ENCODE measurements at regions not wholly inside any gene's neighbourhood (a gene's known extent, or its start where the extent isn't known, plus 50 kb on each side); places are given as distances from the start of the nearest gene placed in this dataset.
A peak's percentile ranks its signal among the peaks of the same experiment; 100 is the strongest.

- WGBS, 2 donors, result 26 to 41% methylated on average over 2 of the region's 2 CpGs
- no peak overlapping the region for H3K27ac ChIP-seq (ENCODE audit: low read depth in 1 of 2, low read length in 2 of 2)
- ATAC-seq (ENCODE audit: low FRiP score) (no peak), DNase-seq (no peak)
- intact Hi-C loops (cut with DNase I), result no loop called here
- no peaks in the 10 kb centered on the region for H3K9me3 ChIP-seq (ENCODE audit: control insufficient read depth, low read length)
- no peaks in the 10 kb centered on the region for H3K36me3 ChIP-seq (ENCODE audit: control insufficient read depth in 1 of 2, insufficient read depth in 2 of 2, low read length in 1 of 2)
- no peak overlapping the region for H3K4me3 ChIP-seq (ENCODE audit: low read length in 2 of 2)
- H3K4me1 ChIP-seq (ENCODE audit: control insufficient read depth in 1 of 2, insufficient read depth in 2 of 2, low read length in 2 of 2), result no peaks in the 10 kb centered on the region
- no peaks in the 10 kb centered on the region for H3K27me3 ChIP-seq (ENCODE audit: control insufficient read depth in 1 of 2, insufficient read depth in 2 of 2, low read length in 1 of 2)
Observed at GRCh38 chr4:27518876-27519275, 658.2 kb downstream of the STIM2 start.

- Histone ChIP-seq H3K27ac (ENCODE audit: low read depth in 1 of 2, low read length in 2 of 2) (no peak overlapping the region), H3K27me3 (ENCODE audit: control insufficient read depth in 1 of 2, insufficient read depth in 2 of 2, low read length in 1 of 2) (no peaks in the 10 kb centered on the region), H3K36me3 (ENCODE audit: control insufficient read depth in 1 of 2, insufficient read depth in 2 of 2, low read length in 1 of 2) (no peaks in the 10 kb centered on the region), H3K9me3 (ENCODE audit: control insufficient read depth, low read length) (no peaks in the 10 kb centered on the region), H3K4me3 (ENCODE audit: low read length in 2 of 2) (no peak overlapping the region), H3K4me1 (ENCODE audit: control insufficient read depth in 1 of 2, insufficient read depth in 2 of 2, low read length in 2 of 2) (no peaks in the 10 kb centered on the region)
- no peak for ATAC-seq (ENCODE audit: low FRiP score)
- 71 to 73% methylated on average over 2 of the region's 2 CpGs for WGBS, 2 donors
- intact Hi-C loops (cut with DNase I), result no loop called here
- DNase-seq, result no peak
Observed at GRCh38 chr4:27524224-27524623, 663.6 kb downstream of the STIM2 start.

DNA sequence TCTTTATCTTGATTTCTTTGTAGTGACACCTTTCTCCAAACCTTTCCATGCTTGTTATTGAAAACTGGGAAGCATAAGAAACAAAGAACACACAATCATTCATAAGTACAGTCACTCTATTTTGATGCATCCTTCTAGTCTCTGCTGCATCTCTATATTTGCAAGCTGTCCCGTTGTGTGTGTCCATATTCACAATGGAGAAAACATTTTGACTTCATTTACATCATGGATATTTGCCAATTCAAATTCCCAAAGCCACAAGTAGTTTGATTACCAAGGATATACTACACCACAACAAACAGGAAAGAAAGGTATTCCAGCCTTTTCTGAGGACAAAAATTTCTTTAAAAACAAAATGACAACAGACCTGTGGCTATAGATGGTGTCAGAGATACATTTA lies 673.8 kb downstream of the STIM2 start:
- no peaks in the 10 kb centered on the region for H3K4me1 ChIP-seq (ENCODE audit: control insufficient read depth in 1 of 2, insufficient read depth in 2 of 2, low read length in 2 of 2)
- WGBS, 2 donors, result 31 to 41% methylated on average over 1 of the region's 1 CpG
- ATAC-seq (ENCODE audit: low FRiP score), result no peak

GRCh38 chr4:27568236-27568951 lies 707.8 kb downstream of the STIM2 start:
- WGBS, 2 donors, result 82 to 83% methylated on average over 11 of the region's 11 CpGs
- Histone ChIP-seq H3K27me3 (ENCODE audit: control insufficient read depth in 1 of 2, insufficient read depth in 2 of 2, low read length in 1 of 2) (no peaks in the 10 kb centered on the region), H3K4me3 (ENCODE audit: low read length in 2 of 2) (no peak overlapping the region), H3K9me3 (ENCODE audit: control insufficient read depth, low read length) (no peaks in the 10 kb centered on the region), H3K36me3 (ENCODE audit: control insufficient read depth in 1 of 2, insufficient read depth in 2 of 2, low read length in 1 of 2) (no peaks in the 10 kb centered on the region), H3K4me1 (ENCODE audit: control insufficient read depth in 1 of 2, insufficient read depth in 2 of 2, low read length in 2 of 2) (no peaks in the 10 kb centered on the region), H3K27ac (ENCODE audit: low read depth in 1 of 2, low read length in 2 of 2) (no peak overlapping the region)
- intact Hi-C loops (cut with DNase I), result no loop called here
- ATAC-seq (ENCODE audit: low FRiP score), result no peak
- no peak for DNase-seq

More for the DNA sequence above, 673.8 kb downstream of the STIM2 start:
- Histone ChIP-seq H3K9me3 (ENCODE audit: control insufficient read depth, low read length) (peaks cover 1% of the 10 kb centered on the region), H3K36me3 (ENCODE audit: control insufficient read depth in 1 of 2, insufficient read depth in 2 of 2, low read length in 1 of 2) (no peaks in the 10 kb centered on the region), H3K27ac (ENCODE audit: low read depth in 1 of 2, low read length in 2 of 2) (no peak overlapping the region), H3K27me3 (ENCODE audit: control insufficient read depth in 1 of 2, insufficient read depth in 2 of 2, low read length in 1 of 2) (no peaks in the 10 kb centered on the region), H3K4me3 (ENCODE audit: low read length in 2 of 2) (no peak overlapping the region)
- DNase-seq, result no peak
- intact Hi-C loops (cut with DNase I), result no loop called here

- no peak for ATAC-seq (ENCODE audit: low FRiP score)
- intact Hi-C loops (cut with DNase I), result no loop called here
- H3K27ac ChIP-seq (ENCODE audit: low read depth in 1 of 2, low read length in 2 of 2), result no peak overlapping the region
- H3K27me3 ChIP-seq (ENCODE audit: control insufficient read depth in 1 of 2, insufficient read depth in 2 of 2, low read length in 1 of 2), result no peaks in the 10 kb centered on the region
- no peak overlapping the region for H3K4me3 ChIP-seq (ENCODE audit: low read length in 2 of 2)
- no peak for DNase-seq
- WGBS, 2 donors, result 59 to 62% methylated on average over 2 of the region's 2 CpGs
- H3K4me1 ChIP-seq (ENCODE audit: control insufficient read depth in 1 of 2, insufficient read depth in 2 of 2, low read length in 2 of 2), result no peaks in the 10 kb centered on the region
- H3K36me3 ChIP-seq (ENCODE audit: control insufficient read depth in 1 of 2, insufficient read depth in 2 of 2, low read length in 1 of 2), result no peaks in the 10 kb centered on the region
- no peaks in the 10 kb centered on the region for H3K9me3 ChIP-seq (ENCODE audit: control insufficient read depth, low read length)
Observed at GRCh38 chr4:27568952-27569319, 708.3 kb downstream of the STIM2 start.

GRCh38 chr4:27574743-27575142 lies 714.1 kb downstream of the STIM2 start:
- DNase-seq (no peak), ATAC-seq (ENCODE audit: low FRiP score) (no peak)
- WGBS, 2 donors, result 70 to 73% methylated on average over 5 of the region's 5 CpGs
- intact Hi-C loops (cut with DNase I), result no loop called here
- H3K27me3 ChIP-seq (ENCODE audit: control insufficient read depth in 1 of 2, insufficient read depth in 2 of 2, low read length in 1 of 2), result no peaks in the 10 kb centered on the region
- H3K4me3 ChIP-seq (ENCODE audit: low read length in 2 of 2), result no peak overlapping the region
- no peaks in the 10 kb centered on the region for H3K9me3 ChIP-seq (ENCODE audit: control insufficient read depth, low read length)
- no peaks in the 10 kb centered on the region for H3K4me1 ChIP-seq (ENCODE audit: control insufficient read depth in 1 of 2, insufficient read depth in 2 of 2, low read length in 2 of 2)
- H3K36me3 ChIP-seq (ENCODE audit: control insufficient read depth in 1 of 2, insufficient read depth in 2 of 2, low read length in 1 of 2), result no peaks in the 10 kb centered on the region
- no peak overlapping the region for H3K27ac ChIP-seq (ENCODE audit: low read depth in 1 of 2, low read length in 2 of 2)

DNA sequence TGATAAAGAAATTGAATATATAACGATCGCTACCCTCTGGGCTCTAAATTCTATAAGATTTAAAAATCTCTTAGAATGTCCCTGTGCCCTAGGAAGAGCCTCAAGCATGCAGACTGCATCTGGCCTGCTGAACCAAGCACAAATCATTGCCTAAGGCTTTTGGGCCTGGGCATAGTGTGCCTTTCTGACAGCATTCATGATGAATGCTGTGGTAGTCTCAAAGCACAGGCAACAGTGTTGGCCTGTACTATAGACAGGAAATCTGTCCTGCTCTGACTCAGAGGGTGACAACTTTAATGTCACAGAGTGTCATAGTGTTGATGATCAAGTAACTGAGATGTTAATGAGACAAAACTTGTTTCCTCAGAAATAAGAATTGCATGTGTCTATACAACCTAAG lies 717.3 kb downstream of the STIM2 start:
- H3K9me3 ChIP-seq (ENCODE audit: control insufficient read depth, low read length), result no peaks in the 10 kb centered on the region
- DNase-seq, result no peak
- H3K4me3 ChIP-seq (ENCODE audit: low read length in 2 of 2), result no peak overlapping the region
- ATAC-seq (ENCODE audit: low FRiP score), result no peak
- H3K27me3 ChIP-seq (ENCODE audit: control insufficient read depth in 1 of 2, insufficient read depth in 2 of 2, low read length in 1 of 2), result no peaks in the 10 kb centered on the region
- H3K4me1 ChIP-seq (ENCODE audit: control insufficient read depth in 1 of 2, insufficient read depth in 2 of 2, low read length in 2 of 2), result no peaks in the 10 kb centered on the region
- 92 to 95% methylated on average over 2 of the region's 2 CpGs for WGBS, 2 donors
- no peaks in the 10 kb centered on the region for H3K36me3 ChIP-seq (ENCODE audit: control insufficient read depth in 1 of 2, insufficient read depth in 2 of 2, low read length in 1 of 2)
- intact Hi-C loops (cut with DNase I), result no loop called here
- H3K27ac ChIP-seq (ENCODE audit: low read depth in 1 of 2, low read length in 2 of 2), result no peak overlapping the region

DNA sequence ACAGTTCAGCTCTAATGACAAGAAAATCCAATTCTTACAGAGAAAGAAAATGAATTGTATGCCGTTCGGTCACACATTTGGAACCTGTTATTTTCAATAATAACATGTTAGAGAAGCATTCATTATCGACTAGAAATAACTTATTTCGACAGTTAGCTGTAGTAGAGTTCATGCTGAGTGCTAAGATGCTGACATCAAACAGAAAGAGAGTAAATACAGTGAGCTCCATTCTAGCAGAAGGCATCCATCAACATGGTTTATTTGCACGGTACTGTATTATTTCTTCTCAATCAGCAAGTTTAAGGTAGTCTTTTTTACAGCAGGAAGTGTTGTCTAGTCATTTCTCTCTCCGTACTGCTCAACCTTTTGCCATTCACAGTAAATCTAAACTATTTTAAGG lies 732.1 kb downstream of the STIM2 start:
- WGBS, 2 donors, result 5 to 25% methylated on average over 6 of the region's 6 CpGs
- Histone ChIP-seq H3K9me3 (ENCODE audit: control insufficient read depth, low read length) (no peaks in the 10 kb centered on the region), H3K27ac (ENCODE audit: low read depth in 1 of 2, low read length in 2 of 2) (no peak overlapping the region), H3K36me3 (ENCODE audit: control insufficient read depth in 1 of 2, insufficient read depth in 2 of 2, low read length in 1 of 2) (no peaks in the 10 kb centered on the region), H3K4me1 (ENCODE audit: control insufficient read depth in 1 of 2, insufficient read depth in 2 of 2, low read length in 2 of 2) (no peaks in the 10 kb centered on the region), H3K4me3 (ENCODE audit: low read length in 2 of 2) (peak overlapping the region in 1 of 2 donors; percentile 15), H3K27me3 (ENCODE audit: control insufficient read depth in 1 of 2, insufficient read depth in 2 of 2, low read length in 1 of 2) (no peaks in the 10 kb centered on the region)
- ATAC-seq (ENCODE audit: low FRiP score) (no peak), DNase-seq (no peak)
- intact Hi-C loops (cut with DNase I), result no loop called here

DNA sequence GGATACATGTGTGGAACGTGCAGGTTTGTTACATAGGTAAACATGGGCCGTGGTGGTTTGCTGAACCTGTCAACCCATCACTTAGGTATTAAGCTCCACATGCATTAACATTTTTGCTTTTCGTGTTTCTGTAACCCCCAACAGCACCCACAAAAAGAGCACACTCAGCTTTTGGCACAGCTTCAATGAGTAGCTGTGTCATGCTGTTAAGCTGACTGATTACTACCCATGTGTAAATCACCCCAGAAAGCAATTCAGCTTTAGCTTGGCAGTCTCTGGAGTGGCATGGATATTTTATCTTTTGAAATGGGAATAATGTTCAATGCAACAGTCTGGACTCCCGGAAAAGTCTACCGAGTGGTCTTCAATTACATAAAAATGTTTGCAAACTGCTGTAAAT lies 734.3 kb downstream of the STIM2 start:
- Histone ChIP-seq H3K4me3 (ENCODE audit: low read length in 2 of 2) (no peak overlapping the region), H3K36me3 (ENCODE audit: control insufficient read depth in 1 of 2, insufficient read depth in 2 of 2, low read length in 1 of 2) (no peaks in the 10 kb centered on the region), H3K27ac (ENCODE audit: low read depth in 1 of 2, low read length in 2 of 2) (no peak overlapping the region), H3K9me3 (ENCODE audit: control insufficient read depth, low read length) (no peaks in the 10 kb centered on the region), H3K4me1 (ENCODE audit: control insufficient read depth in 1 of 2, insufficient read depth in 2 of 2, low read length in 2 of 2) (no peaks in the 10 kb centered on the region), H3K27me3 (ENCODE audit: control insufficient read depth in 1 of 2, insufficient read depth in 2 of 2, low read length in 1 of 2) (no peaks in the 10 kb centered on the region)
- WGBS, 2 donors, result 12 to 31% methylated on average over 5 of the region's 5 CpGs
- no peak for ATAC-seq (ENCODE audit: low FRiP score)
- intact Hi-C loops (cut with DNase I), result no loop called here
- no peak for DNase-seq
